GM12891 (cell line): ENCODE measurements at regions not wholly inside any gene's neighbourhood (a gene's known extent, or its start where the extent isn't known, plus 50 kb on each side); places are given as distances from the start of the nearest gene placed in this dataset.

Source experiments
- DNase-seq: peaks from one replicate; pipeline ENCODE4 v3.0.0; 2011; ENCODE audit warnings: low spot score; ENCODE audit not compliant: insufficient read length
- FAIRE-seq: peaks from 2 replicates; lab custom pipeline; 2011; peaks lifted over from hg19 to GRCh38; lab: Jason Lieb, UNC
- PAX5 ChIP-seq: IDR thresholded peaks from 2 replicates; pipeline ENCODE4 v1.6.1; 2011; ENCODE audit warnings: low read length, moderate library complexity, mild to moderate bottlenecking; ENCODE audit not compliant: insufficient read depth, severe bottlenecking
- POLR2A ChIP-seq: IDR thresholded peaks from 2 replicates; pipeline ENCODE4 v1.6.1; 2011; ENCODE audit warnings: low read depth, low read length, control low read depth
- POLR2AphosphoS5 ChIP-seq: IDR thresholded peaks from 2 replicates; pipeline ENCODE4 v1.6.1; 2011; ENCODE audit warnings: low read depth, low read length, control low read depth
- POU2F2 ChIP-seq: IDR thresholded peaks from 2 replicates; pipeline ENCODE4 v1.6.1; 2011; ENCODE audit warnings: low read depth, mild to moderate bottlenecking, control low read depth, low read length, moderate library complexity
- SPI1 ChIP-seq: IDR thresholded peaks from 2 replicates; pipeline ENCODE4 v1.6.1; 2011; ENCODE audit warnings: low read depth, low read length, control low read depth
- TAF1 ChIP-seq: IDR thresholded peaks from 2 replicates; pipeline ENCODE4 v1.6.1; 2011; ENCODE audit warnings: low read depth, low read length, control low read depth

GRCh38 chr10:44313761-44314165 lies 71.1 kb downstream of the CXCL12 start:
- no peak for FAIRE-seq
- no peak for DNase-seq
- TF ChIP-seq TAF1 (no peak), PAX5 (no peak), POLR2A (no peak), SPI1 (no peak), POU2F2 (no peak), POLR2AphosphoS5 (no peak)

GRCh38 chr10:44312401-44312800 lies 72.5 kb downstream of the CXCL12 start:
- FAIRE-seq = no peak
- TF ChIP-seq PAX5 (no peak), SPI1 (no peak), TAF1 (no peak), POLR2AphosphoS5 (no peak), POLR2A (no peak), POU2F2 (no peak)

GRCh38 chr10:44311563-44312051 lies 73.3 kb downstream of the CXCL12 start:
- no peak for FAIRE-seq
- no peak for DNase-seq

More at GRCh38 chr10:44312401-44312800, 72.5 kb downstream of the CXCL12 start:
- DNase-seq = no peak

DNA sequence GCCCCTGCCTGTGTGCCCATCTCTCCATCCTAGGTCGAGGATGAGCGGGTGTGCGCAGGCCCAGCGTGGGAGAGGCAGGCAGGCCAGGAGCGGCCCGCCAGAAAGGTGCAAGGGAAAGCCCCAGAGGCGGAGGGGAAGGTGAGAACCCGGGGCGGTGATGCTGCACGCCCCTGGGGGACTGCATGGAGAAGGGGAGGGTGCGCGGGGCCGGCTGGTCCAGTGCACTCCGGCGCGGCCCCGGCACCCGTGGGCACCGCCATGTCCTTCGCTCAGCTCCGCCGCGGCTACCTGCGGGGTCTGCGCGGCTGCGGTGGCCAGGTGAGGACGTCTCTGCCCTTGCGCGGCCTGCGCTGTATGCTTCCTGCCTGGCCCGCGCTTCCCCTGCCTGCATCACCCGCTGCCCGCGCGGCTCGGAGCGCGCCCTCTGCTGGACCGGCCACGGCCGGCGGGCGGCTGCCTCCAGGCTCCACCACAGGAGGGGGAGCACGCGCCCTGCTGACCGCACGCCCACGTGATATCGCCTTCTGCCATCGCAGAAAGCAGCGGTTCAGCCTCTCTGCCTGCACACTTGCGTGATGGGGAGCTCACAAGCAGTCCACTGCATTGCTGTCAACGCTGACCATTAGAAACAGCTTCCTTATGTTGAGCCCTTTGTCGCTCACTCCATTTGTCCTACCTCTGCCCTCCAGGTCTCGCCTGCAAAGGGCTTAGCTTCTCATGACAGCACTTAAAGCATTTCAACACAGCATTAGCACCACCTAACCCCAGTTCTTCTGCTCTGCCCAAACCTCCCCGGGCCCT lies 73.9 kb downstream of the CXCL12 start:
- DNase-seq (peak; percentile 59), FAIRE-seq (peak; percentile 77)

More at GRCh38 chr10:44311563-44312051, 73.3 kb downstream of the CXCL12 start:
- TF ChIP-seq PAX5 (no peak), POU2F2 (no peak), SPI1 (no peak), TAF1 (no peak), POLR2A (no peak), POLR2AphosphoS5 (no peak)

GRCh38 chr10:44309939-44310761 lies 74.7 kb downstream of the CXCL12 start:
- FAIRE-seq (no peak), DNase-seq (no peak)
- no peak for TF ChIP-seq POU2F2
- no peak for TF ChIP-seq POLR2AphosphoS5
- TF ChIP-seq SPI1 = no peak
- TF ChIP-seq PAX5 = no peak
- TF ChIP-seq POLR2A = no peak
- no peak for TF ChIP-seq TAF1

More for the DNA sequence above, 73.9 kb downstream of the CXCL12 start:
- no peak for TF ChIP-seq POLR2A
- TF ChIP-seq PAX5 = no peak
- no peak for TF ChIP-seq POLR2AphosphoS5
- no peak for TF ChIP-seq SPI1
- no peak for TF ChIP-seq TAF1
- no peak for TF ChIP-seq POU2F2

GRCh38 chr10:44309361-44309760 lies 75.5 kb downstream of the CXCL12 start:
- TF ChIP-seq POLR2AphosphoS5 (no peak), POU2F2 (no peak), TAF1 (no peak), PAX5 (no peak), SPI1 (no peak), POLR2A (no peak)
- FAIRE-seq (no peak), DNase-seq (no peak)

DNA sequence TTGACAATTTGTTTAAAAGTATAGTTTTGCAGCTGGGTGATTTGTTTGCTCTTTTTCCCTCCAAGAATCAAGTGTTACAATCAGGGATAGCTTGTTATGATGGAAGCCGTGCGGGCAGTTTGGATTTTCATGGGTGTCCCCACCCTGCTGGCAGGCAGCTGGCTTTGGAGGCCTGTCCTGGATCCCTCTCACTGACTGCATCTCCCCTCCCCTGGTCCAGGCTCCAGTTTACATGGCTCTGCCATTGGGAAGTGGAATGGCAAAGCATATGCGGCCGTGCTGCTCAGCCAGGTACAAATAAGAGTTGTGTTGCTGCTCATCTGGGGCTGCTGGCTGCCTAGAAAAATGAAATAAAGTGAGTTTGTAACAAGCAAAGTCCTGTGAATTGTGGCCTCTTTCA lies 76.0 kb downstream of the CXCL12 start:
- no peak for FAIRE-seq

GRCh38 chr10:44307691-44308090 lies 77.2 kb downstream of the CXCL12 start:
- no peak for FAIRE-seq

More for the DNA sequence above, 76.0 kb downstream of the CXCL12 start:
- no peak for TF ChIP-seq TAF1
- no peak for TF ChIP-seq SPI1
- no peak for TF ChIP-seq POLR2AphosphoS5
- no peak for TF ChIP-seq POU2F2
- no peak for TF ChIP-seq PAX5
- no peak for TF ChIP-seq POLR2A
- DNase-seq = no peak

GRCh38 chr10:44306762-44307161 lies 78.1 kb downstream of the CXCL12 start:
- DNase-seq (no peak), FAIRE-seq (no peak)
- no peak for TF ChIP-seq POU2F2

More at GRCh38 chr10:44307691-44308090, 77.2 kb downstream of the CXCL12 start:
- no peak for DNase-seq
- no peak for TF ChIP-seq POLR2AphosphoS5
- TF ChIP-seq PAX5 = no peak
- no peak for TF ChIP-seq POLR2A
- no peak for TF ChIP-seq SPI1
- no peak for TF ChIP-seq TAF1
- 0 out of 2 replicates have a peak, but pooled peaks have one; percentile 24 for TF ChIP-seq POU2F2

GRCh38 chr10:44306147-44306710 lies 78.7 kb downstream of the CXCL12 start:
- no peak for DNase-seq

More at GRCh38 chr10:44306147-44306710, 78.7 kb downstream of the CXCL12 start:
- no peak for FAIRE-seq
- no peak for TF ChIP-seq POLR2A
- TF ChIP-seq POU2F2 = no peak
- no peak for TF ChIP-seq TAF1
- no peak for TF ChIP-seq POLR2AphosphoS5
- no peak for TF ChIP-seq PAX5
- TF ChIP-seq SPI1 = no peak
